ENCODE measurements at regions not wholly inside any gene's neighbourhood (a gene's known extent, or its start where the extent isn't known, plus 50 kb on each side); places are given as distances from the start of the nearest gene placed in this dataset.

GRCh38 chr18:38648179-38648578 lies 1082.6 kb upstream of the CELF4 start:
- TF ChIP-seq, protein P1, sequence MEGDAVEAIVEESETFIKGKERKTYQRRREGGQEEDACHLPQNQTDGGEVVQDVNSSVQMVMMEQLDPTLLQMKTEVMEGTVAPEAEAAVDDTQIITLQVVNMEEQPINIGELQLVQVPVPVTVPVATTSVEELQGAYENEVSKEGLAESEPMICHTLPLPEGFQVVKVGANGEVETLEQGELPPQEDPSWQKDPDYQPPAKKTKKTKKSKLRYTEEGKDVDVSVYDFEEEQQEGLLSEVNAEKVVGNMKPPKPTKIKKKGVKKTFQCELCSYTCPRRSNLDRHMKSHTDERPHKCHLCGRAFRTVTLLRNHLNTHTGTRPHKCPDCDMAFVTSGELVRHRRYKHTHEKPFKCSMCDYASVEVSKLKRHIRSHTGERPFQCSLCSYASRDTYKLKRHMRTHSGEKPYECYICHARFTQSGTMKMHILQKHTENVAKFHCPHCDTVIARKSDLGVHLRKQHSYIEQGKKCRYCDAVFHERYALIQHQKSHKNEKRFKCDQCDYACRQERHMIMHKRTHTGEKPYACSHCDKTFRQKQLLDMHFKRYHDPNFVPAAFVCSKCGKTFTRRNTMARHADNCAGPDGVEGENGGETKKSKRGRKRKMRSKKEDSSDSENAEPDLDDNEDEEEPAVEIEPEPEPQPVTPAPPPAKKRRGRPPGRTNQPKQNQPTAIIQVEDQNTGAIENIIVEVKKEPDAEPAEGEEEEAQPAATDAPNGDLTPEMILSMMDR (IDR thresholded peaks at IDR 0.05): no peak
- no peak for TF ChIP-seq POLR2A (IDR thresholded peaks at IDR 0.05)

All from Peyer's patch (tissue), 4 donors.